ENCODE measurements at regions not wholly inside any gene's neighbourhood (a gene's known extent, or its start where the extent isn't known, plus 50 kb on each side); places are given as distances from the start of the nearest gene placed in this dataset.

DNA sequence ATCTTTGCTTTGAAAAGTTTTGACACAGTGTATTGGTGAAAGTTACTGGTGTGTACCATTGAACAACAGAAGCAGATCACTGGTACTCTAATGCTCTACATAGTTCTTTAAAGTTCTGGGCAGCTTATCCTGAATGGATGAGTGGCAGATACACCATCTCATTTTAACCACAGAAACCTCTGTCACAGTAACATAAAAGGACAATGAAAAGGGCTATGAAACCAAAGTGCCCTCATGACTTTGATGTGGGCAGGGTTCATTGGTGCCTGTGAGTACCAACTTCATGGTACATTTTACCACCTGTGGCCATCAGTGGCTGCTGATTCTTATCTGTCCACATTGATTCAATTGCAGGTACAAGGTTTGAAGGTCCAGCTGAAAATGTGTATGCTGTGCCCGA, 285.7 kb upstream of the PREP start:
- no peak for TF ChIP-seq TAF1 (IDR thresholded peaks at IDR 0.05; ENCODE audit: borderline replicate concordance, low read depth, low read length)
- no peak for TF ChIP-seq POLR2AphosphoS5 (IDR thresholded peaks at IDR 0.05; ENCODE audit: low read depth, low read length)
- TF ChIP-seq POLR2A (IDR thresholded peaks at IDR 0.05; ENCODE audit: low read depth, low read length): no peak

Measured in GM12892 (cell line).